Hepatocyte (in vitro differentiated cells): ENCODE measurements at regions not wholly inside any gene's neighbourhood (a gene's known extent, or its start where the extent isn't known, plus 50 kb on each side); places are given as distances from the start of the nearest gene placed in this dataset.

Source experiments
- DNase-seq: peaks from one replicate; pipeline ENCODE4 v3.0.0-alpha.2; 2016; ENCODE audit warnings: low spot score
- H2AFZ ChIP-seq: fragments of 200-600 bp; sonication (generic); 2 replicates; pipeline ENCODE4 v1.6.0; 2016; ENCODE audit warnings: antibody characterized with exemption, mild to moderate bottlenecking
- H3K27ac ChIP-seq: fragments of 200-600 bp; sonication (generic); 2 replicates; pipeline ENCODE4 v1.5.1; 2016; ENCODE audit warnings: mild to moderate bottlenecking
- H3K27me3 ChIP-seq: fragments of 200-600 bp; sonication (generic); 2 replicates; pipeline ENCODE4 v1.6.1; 2016
- H3K36me3 ChIP-seq: fragments of 200-600 bp; sonication (generic); replicated peaks from 2 replicates; pipeline ENCODE4 v1.5.1; 2016; ENCODE audit warnings: low read depth; ENCODE audit not compliant: insufficient read depth
- H3K4me1 ChIP-seq: fragments of 200-600 bp; sonication (generic); 2 replicates; pipeline ENCODE4 v1.5.1; 2016; ENCODE audit warnings: mild to moderate bottlenecking, moderate library complexity; ENCODE audit not compliant: insufficient read depth
- H3K4me2 ChIP-seq: fragments of 200-600 bp; sonication (generic); 2 replicates; pipeline ENCODE4 v1.6.0; 2016
- H3K4me3 ChIP-seq: fragments of 200-600 bp; sonication (generic); 2 replicates; pipeline ENCODE4 v1.5.1; 2016; ENCODE audit warnings: mild to moderate bottlenecking
- H3K79me2 ChIP-seq: fragments of 200-600 bp; sonication (generic); 2 replicates; pipeline ENCODE4 v1.6.0; 2017; ENCODE audit warnings: mild to moderate bottlenecking
- H3K9me2 ChIP-seq: fragments of 200-600 bp; sonication (generic); replicated peaks from 2 replicates; pipeline ENCODE4 v1.6.0; 2017; ENCODE audit warnings: mild to moderate bottlenecking; ENCODE audit not compliant: insufficient read depth
- H3K9me3 ChIP-seq: fragments of 200-600 bp; sonication (generic); 2 replicates; pipeline ENCODE4 v1.5.1; 2016; ENCODE audit warnings: low read depth, mild to moderate bottlenecking
- H4K20me1 ChIP-seq: fragments of 200-600 bp; sonication (generic); 2 replicates; pipeline ENCODE4 v1.6.0; 2016; ENCODE audit warnings: mild to moderate bottlenecking; ENCODE audit not compliant: insufficient read depth, poor library complexity, severe bottlenecking
- CTCF ChIP-seq: fragments of 200-600 bp; sonication (generic); IDR thresholded peaks from 2 replicates; pipeline ENCODE4 v1.5.1; 2016; ENCODE audit warnings: antibody characterized with exemption, mild to moderate bottlenecking; ENCODE audit not compliant: poor library complexity
- EZH2 ChIP-seq: fragments of 200-600 bp; sonication (generic); IDR thresholded peaks from 2 replicates; pipeline ENCODE4 v1.6.1; 2016; ENCODE audit warnings: antibody characterized with exemption, mild to moderate bottlenecking, borderline replicate concordance
- EZH2phosphoT487 ChIP-seq: fragments of 200-600 bp; sonication (generic); IDR thresholded peaks from one replicate; pipeline ENCODE4 v1.6.1; 2018; ENCODE audit warnings: antibody characterized with exemption, mild to moderate bottlenecking, low read depth, moderate library complexity; ENCODE audit not compliant: unreplicated experiment, severe bottlenecking
- WGBS: methylation state at CpG from one replicate; pipeline ENCODE4 v1.1.6; 2016; ENCODE audit warnings: low lambda C conversion rate; ENCODE audit errors: missing lambda C conversion rate; 5-methylcytosine and 5-hydroxymethylcytosine counted together

DNA sequence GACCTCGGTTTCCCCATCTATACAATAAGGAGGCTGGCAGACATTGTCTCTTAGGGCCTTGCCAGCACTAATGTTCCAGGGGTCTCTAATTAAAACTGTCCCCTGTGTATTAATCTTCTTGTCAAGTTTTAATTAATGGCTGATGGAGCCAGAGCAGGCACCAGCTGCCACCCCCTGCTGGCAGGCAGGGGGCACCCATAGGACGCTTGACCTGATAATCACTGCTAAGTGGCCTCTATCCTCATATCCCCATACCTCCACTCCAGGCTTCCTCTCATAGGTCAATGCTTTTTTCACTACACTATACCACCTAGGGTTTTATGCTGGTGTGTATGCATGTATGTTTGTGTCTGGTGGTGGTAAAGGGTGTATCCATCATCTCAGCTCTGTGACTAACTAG, 89.4 kb downstream of the EFNB1 start:
- no peak for DNase-seq
- 64% methylated on average over 2 of the region's 2 CpGs for WGBS
- H3K79me2 ChIP-seq = no peaks in the 10 kb centered on the region
- no peaks in the 10 kb centered on the region for H3K27me3 ChIP-seq
- H3K36me3 ChIP-seq = no peaks in the 10 kb centered on the region
- no peak overlapping the region for H2AFZ ChIP-seq
- no peaks in the 10 kb centered on the region for H3K9me2 ChIP-seq
- no peaks in the 10 kb centered on the region for H3K4me1 ChIP-seq
- H3K9me3 ChIP-seq = no peaks in the 10 kb centered on the region
- no peaks in the 10 kb centered on the region for H4K20me1 ChIP-seq
- H3K4me3 ChIP-seq = no peak overlapping the region
- H3K4me2 ChIP-seq = no peak overlapping the region
- TF ChIP-seq EZH2phosphoT487 (no peak), EZH2 (no peak), CTCF (no peak)
- H3K27ac ChIP-seq = no peak overlapping the region

- H3K27ac ChIP-seq = no peak overlapping the region
- no peak for TF ChIP-seq EZH2phosphoT487
- no peak for TF ChIP-seq CTCF
- no peak for TF ChIP-seq EZH2
- H3K36me3 ChIP-seq = no peaks in the 10 kb centered on the region
- H3K27me3 ChIP-seq = no peaks in the 10 kb centered on the region
- H3K79me2 ChIP-seq = no peaks in the 10 kb centered on the region
- no peak overlapping the region for H2AFZ ChIP-seq
- H3K4me3 ChIP-seq = no peak overlapping the region
- DNase-seq = no peak
- no peaks in the 10 kb centered on the region for H4K20me1 ChIP-seq
- no peaks in the 10 kb centered on the region for H3K4me1 ChIP-seq
- H3K9me2 ChIP-seq = no peaks in the 10 kb centered on the region
- H3K9me3 ChIP-seq = no peaks in the 10 kb centered on the region
- H3K4me2 ChIP-seq = no peak overlapping the region
These were observed 89.0 kb downstream of the EFNB1 start for GRCh38 chrX:68917799-68918198.

GRCh38 chrX:68916891-68917290, 88.1 kb downstream of the EFNB1 start:
- Histone ChIP-seq H3K4me3 (no peak overlapping the region), H2AFZ (no peak overlapping the region), H3K27ac (no peak overlapping the region), H3K79me2 (no peaks in the 10 kb centered on the region), H3K27me3 (no peaks in the 10 kb centered on the region), H3K9me2 (no peaks in the 10 kb centered on the region), H3K4me2 (no peak overlapping the region), H3K4me1 (peaks cover 7% of the 10 kb centered on the region), H3K36me3 (no peaks in the 10 kb centered on the region), H4K20me1 (no peaks in the 10 kb centered on the region), H3K9me3 (no peaks in the 10 kb centered on the region)
- WGBS = 69% methylated on average over 8 of the region's 8 CpGs
- no peak for DNase-seq
- TF ChIP-seq CTCF (no peak), EZH2phosphoT487 (no peak), EZH2 (no peak)

GRCh38 chrX:68915778-68916177, 87.0 kb downstream of the EFNB1 start:
- Histone ChIP-seq H3K36me3 (no peaks in the 10 kb centered on the region), H3K4me3 (no peak overlapping the region), H3K9me2 (no peaks in the 10 kb centered on the region), H3K27me3 (no peaks in the 10 kb centered on the region), H4K20me1 (no peaks in the 10 kb centered on the region), H3K4me1 (peaks cover 10% of the 10 kb centered on the region), H3K79me2 (no peaks in the 10 kb centered on the region), H3K9me3 (no peaks in the 10 kb centered on the region), H2AFZ (no peak overlapping the region), H3K27ac (no peak overlapping the region), H3K4me2 (no peak overlapping the region)
- TF ChIP-seq CTCF (no peak), EZH2 (no peak), EZH2phosphoT487 (no peak)
- WGBS = 81% methylated on average over 2 of the region's 2 CpGs
- DNase-seq = no peak
